SW480 (cell line): ENCODE measurements at regions not wholly inside any gene's neighbourhood (a gene's known extent, or its start where the extent isn't known, plus 50 kb on each side); places are given as distances from the start of the nearest gene placed in this dataset.
A peak's percentile ranks its signal among the peaks of the same experiment; 100 is the strongest.
"Not testable (repeated sequence)": the region's sequence is repeated elsewhere in the genome, so short reads cannot be mapped to it uniquely, and the experiment has no call there.

Experiments
- DNase-seq: peaks from one replicate; pipeline ENCODE4 v3.0.0-alpha.2; 2016; ENCODE audit warnings: low spot score

DNA sequence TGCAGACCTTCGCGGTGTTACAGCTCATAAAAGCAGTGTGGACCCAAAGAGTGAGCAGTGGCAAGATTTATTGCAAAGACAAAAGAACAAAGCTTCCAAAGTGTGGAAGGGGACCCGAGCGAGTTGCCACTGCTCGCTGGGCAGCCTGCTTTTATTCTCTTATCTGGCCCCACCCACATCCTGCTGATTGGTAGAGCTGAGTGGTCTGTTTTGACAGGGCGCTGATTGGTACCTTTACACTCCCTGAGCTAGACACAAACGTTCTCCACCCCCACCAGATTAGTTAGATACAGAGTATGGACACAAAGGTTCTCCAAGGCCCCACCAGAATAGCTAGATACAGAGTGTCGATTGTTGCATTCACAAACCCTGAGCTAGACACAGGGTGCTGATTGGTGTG, 156.2 kb upstream of the GIMD1 start:
- not testable (repeated sequence) for DNase-seq

DNA sequence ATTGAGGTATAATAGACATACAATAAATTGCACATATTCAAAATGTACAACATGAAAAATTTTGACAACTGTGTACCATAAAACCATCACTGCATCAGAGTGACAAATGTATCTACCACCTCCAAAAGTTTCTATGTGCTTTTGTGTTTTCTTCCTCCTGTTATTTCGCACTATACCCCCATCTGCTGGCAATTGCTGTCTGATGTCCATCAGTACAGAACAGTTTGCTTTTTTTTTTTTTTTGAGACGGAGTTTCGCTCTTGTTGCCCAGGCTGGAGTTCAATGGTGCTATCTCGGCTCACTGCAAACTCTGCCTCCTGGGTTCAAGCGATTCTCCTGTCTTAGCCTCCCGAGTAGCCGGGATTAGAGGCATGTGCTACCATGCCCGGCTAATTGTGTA, 154.3 kb upstream of the GIMD1 start:
- DNase-seq, result no peak

DNA sequence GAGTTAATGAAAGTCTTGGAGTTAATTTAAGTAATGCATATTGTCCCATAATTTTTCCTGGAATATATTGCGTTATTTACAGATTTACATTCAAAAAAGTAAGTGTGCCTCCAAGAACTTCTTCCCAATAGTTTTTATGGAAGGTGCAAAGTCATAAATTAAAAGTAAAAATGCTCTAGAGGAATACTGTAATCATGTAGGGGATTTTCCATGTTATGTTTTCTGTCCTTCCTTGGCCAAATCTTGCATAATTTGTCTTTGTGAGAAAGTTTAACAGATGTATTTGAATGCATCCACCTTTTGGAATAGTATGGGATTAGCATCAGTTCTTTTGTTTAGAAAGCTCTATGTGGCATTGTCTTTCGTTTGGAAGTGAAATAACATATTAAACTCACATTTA, 144.1 kb upstream of the GIMD1 start:
- DNase-seq, result no peak

DNA sequence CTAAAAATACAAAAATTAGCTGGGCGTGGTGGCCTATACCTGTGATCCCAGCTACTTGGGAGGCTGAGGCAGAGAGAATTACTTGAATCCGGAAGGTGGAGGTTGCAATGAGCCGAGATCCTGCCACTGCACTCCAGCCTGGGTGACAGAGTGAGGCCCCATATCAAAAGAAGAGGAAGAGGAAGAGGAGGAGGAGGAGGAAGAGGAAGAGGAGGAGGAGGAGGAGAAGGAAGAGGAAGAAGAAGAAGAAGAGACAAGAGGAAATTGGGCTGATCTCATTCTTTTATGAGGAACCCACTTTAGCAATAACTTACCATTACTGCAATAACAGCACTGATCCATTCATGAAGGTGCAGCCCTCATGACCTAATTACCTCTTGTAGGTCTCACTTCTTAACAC, 138.9 kb upstream of the GIMD1 start:
- DNase-seq, result no peak

DNA sequence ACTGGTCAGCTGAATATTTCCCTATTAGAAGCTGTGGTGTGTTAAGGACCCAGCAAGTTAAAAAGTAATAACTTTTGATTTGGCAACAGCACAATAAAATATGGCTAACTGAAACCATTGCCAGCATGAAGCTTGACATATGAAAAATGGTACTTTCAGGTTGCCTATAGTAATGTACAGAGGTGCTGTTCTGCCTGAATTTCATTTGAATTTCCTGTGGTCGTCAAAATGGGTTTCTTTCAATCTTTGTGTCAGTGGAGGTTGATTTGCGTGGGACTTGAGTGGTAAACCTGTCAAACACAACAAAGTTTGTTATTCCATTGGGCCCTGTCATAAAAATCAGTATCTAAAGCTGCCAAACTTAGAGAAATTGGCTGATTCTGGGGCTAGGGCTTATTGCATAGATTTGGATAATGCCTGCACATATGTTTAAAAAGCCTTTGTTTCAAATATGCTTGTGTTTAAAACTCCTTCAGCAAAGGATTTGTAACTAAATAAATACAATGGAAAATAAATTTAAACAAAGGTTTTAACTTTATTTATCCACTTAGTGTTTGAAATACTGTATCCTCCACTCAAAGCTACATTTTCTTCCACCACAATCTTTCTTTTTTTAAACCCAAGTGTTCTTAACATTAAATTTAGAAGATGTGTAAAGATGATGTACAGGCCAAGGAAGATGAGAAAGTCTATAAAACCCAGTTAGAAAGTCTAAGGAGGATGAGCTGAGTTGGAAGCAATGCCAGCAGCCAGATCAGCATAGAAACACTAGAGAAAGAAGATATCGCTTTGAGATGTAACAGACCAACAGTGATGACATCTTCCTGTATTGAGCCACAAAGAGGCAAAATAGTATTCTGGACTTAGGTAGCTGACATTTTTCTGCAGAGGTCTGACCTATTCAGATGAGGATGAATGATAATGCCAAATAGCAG, 134.8 kb upstream of the GIMD1 start:
- DNase-seq, result no peak

DNA sequence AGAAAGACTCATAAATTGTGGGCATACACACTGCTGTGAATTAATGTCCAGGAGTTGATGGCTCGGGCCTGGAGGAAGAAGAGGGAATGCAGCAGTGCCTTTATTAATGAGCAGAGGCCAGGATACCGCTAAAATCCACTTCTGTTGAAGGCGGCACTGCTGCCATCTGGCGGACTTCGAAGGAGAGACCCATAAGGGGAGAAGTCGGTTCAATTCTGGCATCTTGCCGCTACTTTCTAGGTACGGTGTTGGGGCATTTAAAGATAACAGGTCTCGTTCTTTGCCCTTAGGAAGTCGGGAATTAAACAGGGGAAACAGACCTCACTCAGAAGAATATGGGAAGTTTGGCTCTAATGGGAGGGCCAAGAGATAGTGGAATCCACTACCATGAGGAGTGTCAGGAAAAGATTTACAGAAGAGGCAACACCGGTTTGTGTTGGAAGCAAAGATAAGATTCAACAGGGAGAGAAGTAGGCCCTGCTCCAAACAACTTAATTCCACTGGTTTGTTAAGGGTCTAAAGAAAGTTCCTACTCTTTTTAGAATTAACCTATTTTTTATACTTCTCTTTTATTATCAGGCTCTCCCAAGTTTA, 133.6 kb upstream of the GIMD1 start:
- DNase-seq, result peak; percentile 59

DNA sequence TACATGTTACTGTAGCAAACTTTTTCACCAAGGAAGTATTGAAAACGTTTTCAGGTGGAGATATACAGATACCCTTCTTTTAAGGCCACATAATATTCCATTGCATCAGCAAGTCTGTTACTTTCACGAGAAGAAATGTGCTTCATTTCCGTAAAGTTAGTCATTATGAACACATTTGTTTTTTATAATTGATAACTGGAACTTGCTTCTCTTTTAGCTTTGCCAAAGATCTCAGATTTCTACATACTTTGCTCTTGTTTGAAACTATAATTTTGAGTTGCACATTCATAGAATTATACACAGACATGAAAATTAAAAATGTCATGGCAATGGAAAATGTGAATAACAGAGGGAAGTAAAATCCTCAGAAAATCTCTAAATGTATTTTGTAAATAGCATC, 128.7 kb upstream of the GIMD1 start:
- no peak for DNase-seq

DNA sequence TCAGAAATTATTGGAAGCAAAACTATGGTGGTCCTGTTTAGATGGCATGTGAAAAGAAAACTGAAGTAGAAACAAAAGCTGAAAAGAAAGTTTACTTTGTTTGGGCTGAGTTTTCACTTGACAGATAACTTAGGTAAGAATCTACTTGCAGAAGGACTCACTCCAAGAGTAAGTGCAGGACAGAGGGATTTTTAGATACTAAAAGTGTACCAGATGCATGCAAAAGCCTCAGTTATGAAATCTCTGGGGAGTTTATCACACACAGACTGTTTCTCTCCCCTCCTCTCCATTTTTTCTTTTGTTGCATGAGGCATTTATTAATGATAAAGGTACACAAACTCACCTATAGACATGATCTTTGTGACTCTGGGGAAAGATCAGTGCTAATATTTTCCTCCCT, 127.5 kb upstream of the GIMD1 start:
- DNase-seq, result no peak

DNA sequence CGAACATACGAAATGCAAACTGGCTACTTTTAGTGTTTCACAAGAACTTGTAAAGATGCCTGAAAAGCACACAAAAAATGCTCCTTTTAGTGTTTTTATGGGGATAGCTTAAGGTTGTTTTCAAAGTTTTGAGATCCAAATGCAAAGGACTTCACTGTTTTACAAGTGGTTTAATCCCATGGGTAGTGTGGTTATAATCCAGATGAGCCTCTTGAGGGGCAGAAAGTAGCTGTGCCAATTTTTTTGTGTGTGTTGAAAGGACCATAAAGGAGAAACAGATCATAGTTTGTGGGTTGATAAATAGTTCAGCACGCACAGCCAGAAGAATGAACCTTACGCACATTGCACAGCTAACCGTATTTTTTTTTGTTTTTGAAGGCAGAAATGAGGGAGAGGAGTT, 126.9 kb upstream of the GIMD1 start:
- no peak for DNase-seq

DNA sequence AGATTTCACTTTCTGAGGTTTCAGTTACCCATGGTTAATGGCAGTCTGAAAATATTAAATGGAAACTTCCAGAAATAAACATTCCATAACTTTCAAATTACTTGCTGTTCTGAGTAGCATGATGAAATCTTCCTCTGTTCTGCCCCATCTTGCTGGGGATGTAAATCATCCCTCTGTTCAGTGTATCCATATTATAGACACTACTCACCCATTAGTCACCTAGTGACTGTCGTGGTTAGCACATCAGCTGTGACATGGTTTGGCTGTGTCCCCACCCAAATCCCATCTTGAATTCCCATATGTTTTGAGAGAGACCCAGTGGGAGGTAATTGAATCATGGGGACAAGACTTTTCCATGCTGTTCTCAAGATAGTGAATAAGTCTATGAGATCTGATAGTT, 125.5 kb upstream of the GIMD1 start:
- DNase-seq, result no peak

DNA sequence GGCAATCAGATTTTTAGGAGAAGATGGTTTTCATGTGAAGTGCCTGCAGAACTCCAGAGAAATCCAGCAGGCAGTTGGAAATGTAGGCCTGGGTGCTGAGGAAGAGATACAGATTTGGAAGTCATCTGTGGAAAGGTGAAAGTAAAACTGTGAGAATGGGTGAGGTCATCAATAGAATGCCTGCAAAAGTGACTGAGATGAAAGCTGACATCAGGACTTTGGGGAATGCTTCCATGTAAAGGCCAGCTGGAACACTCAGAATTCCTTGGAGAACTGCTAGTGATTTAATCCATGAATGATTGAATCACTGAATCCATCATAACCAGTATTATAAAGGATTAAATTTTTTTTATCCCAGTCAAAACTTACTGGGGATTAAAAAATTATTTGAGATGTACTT, 124.5 kb upstream of the GIMD1 start:
- DNase-seq, result no peak

DNA sequence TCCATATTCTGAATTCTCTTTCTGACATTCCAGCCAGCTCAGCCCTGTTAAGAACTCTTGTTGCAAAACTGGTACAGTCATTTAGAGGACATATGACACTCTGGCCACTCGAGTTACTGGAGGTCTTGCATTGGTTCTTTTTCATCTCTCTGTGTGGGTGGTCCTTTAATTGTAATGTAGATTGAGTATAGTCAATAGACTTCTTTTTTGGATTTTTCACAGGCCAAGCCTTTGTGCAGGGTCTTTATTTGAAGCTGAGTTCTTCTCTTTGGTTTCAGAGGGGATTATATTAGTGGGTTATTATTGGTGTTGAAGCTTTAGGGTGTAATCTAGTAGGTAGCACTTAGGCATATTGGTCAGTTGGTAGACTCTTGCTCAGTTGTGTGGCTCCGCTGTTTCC, 118.0 kb upstream of the GIMD1 start:
- no peak for DNase-seq

DNA sequence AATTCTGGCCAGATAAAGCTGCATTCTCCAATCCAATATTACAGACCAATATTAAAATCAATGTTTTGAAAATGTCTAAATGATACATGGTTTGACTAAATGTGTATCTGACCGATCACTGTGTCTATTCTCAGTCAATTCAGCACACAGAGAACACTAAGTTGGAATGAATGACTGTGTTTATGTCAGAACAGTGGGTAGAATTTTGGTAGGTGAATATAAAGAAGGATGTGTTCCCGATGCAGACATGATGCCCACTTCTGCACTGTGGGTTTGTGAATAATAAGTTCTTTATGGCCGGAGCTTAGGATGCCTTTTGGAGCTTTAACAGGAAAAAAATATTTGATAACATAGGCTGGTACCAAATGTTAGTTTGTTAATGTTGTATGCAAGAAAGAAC, 113.2 kb upstream of the GIMD1 start:
- DNase-seq, result no peak

DNA sequence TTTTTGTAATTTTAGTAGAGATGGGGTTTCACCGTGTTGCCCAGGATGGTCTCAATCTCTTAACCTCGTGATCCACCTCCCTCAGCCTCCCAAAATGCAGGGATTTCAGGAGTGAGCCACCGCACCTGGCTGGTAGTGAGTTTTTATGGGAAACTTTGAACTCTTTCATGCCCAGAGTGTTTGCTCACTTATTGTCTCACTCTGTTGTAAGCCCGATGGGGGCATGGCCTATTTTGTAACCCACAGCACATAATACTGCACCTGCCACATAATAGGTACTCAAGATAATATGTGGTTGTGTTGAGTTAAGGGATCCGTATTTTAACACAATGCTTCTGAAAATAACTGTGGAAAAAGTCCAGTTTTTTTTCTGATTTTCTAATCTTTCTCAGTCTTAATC, 109.6 kb upstream of the GIMD1 start:
- no peak for DNase-seq

DNA sequence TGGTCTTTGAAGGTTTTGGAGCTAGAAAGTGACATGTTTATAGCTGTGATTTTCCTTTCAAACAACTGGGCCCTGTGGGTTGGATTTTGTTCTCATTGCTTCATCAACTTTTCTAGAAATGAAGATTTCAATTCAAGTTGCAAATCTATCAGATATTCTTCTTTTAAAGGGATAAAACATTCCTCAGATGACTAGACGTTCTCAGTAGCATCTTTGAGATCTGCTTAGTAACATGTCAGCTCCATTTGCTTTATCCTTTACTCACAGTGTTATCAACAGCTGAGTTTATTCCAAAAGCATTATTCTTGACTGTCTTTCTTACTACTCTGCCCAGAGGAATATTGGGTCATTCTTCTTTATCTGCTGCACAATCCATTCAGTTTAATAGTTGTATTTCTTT, 108.2 kb upstream of the GIMD1 start:
- DNase-seq, result no peak

DNA sequence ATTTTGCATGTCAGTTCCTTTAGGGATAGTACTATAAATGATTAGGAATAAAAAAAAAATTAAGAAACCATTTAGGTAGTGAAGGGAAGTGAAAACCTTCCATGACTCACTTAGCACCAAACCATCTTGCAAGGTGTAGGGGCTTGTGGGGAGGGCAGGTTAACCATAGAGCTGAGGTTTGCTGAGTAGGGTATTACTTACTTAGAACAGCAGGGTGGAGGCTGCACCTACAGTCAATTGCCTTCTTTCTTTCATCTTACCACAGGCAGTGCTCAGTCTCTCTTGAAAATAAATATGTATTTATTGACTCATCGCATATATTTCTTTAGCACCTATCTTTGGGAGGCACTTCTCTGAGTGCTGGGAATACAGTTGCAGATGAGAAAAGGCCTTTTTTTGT, 104.9 kb upstream of the GIMD1 start:
- DNase-seq, result no peak

DNA sequence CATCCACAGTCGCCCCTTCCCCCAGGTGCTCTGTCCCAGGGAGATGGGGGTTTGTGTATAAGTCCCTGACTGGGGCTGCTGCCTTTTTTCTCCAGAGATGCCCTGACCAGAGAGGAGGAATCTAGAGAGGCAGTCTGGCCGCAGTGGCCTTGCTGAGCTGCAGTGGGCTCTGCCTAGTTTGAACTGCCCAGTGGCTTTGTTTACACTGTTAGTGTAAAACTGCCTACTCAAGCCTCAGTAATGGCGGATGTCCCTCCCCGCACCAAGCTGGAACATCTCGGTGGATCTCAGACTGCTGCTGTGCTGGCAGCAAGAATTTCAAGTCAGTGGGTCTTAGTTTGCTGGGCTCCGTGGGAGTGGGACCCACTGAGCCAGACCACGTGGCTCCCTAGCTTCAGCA, 102.6 kb upstream of the GIMD1 start:
- no peak for DNase-seq

DNA sequence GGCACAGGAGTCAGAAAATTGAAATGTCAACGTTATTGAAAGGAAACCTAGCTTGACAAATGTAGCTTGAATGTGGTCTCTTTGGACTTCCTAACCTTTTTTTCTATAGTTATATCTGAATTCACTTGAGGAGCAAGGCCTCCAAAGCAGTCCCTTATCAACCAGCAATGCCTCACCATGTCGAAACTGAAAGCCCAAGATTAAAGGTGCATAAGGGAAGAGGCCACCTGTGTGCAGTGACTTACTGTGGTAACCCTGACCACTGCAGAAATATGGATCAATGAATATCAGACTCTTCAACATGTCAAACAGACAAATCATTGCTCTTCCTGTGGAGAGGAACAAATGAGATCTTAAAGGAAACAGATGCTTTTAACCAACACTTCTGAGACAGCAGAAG, 95.0 kb upstream of the GIMD1 start:
- no peak for DNase-seq

DNA sequence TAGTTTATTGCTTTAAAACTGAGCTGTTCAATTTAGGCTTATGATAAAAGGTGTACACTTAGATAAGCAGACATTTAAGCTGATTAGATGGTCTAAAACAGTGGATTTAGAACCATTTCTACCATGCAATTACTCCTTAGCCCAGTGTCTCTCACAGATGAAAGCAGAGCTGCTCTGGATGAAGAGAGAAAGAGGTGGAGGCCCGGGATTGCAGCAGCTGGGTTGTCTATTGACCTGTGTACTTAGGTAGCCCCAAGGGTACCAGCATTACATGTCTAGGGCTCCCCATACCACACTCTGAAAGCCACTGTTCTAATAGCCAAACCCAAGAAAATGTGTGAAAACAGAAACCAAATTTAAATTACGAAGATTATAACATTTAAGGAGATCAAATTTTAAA, 86.0 kb upstream of the GIMD1 start:
- no peak for DNase-seq

DNA sequence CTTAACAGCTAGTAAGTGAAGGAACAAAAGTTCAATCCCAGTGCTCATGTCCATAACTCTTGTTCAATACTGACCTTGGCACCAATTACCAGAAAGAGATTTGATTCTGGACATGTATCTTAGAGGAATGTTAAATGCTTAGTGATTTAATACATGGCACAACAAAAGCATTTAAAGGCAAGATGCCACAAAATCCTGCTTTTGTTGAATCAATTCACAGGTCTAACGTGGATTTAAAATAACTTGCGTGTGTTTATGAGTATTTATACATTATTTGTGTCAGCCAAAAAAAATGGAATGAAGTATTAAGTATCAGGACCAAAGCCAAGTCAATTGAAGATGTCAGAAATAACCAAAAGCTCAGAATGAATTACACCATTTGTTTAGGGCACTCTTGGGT, 85.4 kb upstream of the GIMD1 start:
- DNase-seq, result no peak

DNA sequence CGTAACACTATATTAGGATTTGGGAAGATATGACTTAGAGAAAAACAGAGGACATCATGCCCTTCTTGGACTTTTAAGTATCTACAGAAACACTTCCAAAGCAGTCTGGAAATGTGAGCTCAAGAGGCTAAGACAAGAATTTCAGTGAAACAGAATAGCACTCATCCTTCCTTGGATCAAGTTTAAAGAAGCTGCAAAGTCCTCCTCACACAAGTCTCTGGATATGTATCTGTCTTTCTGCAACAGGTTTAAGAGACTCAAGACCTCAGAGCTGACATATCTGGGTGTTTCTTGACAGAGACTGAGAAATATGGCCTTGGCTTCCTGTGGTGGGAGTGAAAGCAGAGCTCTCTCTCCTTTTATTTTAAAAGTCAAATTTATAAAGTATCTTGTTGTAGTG, 82.5 kb upstream of the GIMD1 start:
- DNase-seq, result no peak

DNA sequence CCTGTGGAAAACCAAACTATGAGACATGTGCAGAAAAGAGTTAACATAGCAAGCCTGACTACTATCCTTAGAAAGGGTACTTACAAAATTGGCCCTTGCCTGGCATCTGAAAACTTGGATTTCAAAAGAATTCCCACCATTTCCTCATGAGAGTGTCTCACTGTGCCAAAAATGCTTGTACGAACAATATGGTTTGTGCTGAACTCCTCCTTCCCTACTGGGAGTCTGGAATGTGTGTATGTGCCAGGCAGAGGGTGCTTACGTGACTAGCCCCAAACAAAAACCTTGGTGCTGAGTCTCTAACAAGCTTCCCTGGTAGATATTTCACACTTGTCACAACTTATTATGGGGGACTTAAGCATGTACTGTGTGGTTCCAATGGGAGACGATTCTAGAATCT, 81.7 kb upstream of the GIMD1 start:
- no peak for DNase-seq

DNA sequence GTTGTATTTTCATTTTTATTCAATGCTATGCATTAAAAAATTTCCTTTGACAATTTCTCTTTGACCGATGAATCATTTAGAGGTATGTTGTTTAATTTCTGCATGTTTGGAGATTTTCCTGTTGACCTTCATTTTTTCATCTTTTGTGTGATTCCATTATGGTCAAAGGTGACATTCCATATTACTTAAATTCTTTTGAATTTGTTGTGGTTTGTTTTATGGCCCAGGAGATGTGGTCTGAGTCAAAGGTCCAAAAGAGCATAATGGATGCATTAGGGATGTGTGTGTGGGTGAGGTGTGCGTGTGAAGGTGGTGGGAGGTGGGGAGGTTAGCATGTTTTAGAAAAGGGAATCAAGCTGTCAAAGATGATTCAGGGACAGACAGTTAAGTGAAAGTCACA, 76.0 kb upstream of the GIMD1 start:
- DNase-seq, result peak; percentile 63

DNA sequence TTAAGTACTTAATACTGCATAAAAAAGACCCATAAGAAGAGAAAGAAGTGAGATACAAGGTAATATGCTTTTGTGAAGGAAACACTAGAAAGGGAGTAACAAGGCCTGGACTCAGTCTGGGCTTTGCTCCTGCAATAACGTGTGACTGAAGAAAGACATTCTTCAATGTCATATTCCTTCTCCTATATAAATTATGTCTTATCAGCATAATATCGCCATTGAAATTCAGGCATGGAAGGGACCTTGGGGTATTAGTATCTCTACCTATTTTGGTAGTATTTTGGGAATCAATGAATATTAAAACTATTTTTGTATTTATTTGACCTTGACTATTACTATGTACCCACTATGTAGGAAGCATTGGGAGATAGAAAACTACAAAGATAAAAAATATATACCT, 62.2 kb upstream of the GIMD1 start:
- no peak for DNase-seq
